Medulla oblongata (tissue), 1 donor: ENCODE measurements at regions not wholly inside any gene's neighbourhood (a gene's known extent, or its start where the extent isn't known, plus 50 kb on each side); places are given as distances from the start of the nearest gene placed in this dataset.
A peak's percentile ranks its signal among the peaks of the same experiment; 100 is the strongest.

Experiments used
- DNase-seq: peaks from one replicate; pipeline ENCODE4 v3.0.0-alpha.2; 2015; ENCODE audit errors: extremely low spot score

DNA sequence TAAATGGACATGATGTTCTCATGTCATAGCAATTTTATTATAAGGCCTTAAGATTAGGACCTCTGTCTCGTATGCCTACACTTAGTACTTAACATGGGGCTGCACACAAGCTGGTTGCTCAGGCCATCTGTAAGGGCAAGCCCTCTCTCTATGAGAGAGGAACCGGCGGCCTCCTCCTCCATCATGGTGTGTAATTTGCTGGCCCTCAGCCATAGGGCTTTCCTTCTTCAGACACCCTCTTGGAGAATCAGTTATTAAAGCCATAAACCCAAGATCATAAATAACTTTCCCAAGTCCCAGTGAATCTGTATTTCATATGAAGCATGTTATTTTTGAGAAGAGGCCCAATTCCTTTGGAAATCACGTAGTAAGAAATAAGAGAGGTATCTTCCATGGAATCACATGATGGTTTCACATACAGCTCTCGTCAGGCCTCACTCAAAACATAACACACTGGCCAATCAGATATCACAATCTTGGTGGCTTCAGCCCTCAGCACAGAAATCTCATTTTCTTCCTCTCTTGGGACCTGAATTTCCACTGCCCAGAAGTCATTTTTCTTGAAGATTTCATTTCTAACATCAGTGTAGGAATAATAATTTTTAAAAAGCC is 92.6 kb downstream of the RDH14 start:
- DNase-seq: no peak

DNA sequence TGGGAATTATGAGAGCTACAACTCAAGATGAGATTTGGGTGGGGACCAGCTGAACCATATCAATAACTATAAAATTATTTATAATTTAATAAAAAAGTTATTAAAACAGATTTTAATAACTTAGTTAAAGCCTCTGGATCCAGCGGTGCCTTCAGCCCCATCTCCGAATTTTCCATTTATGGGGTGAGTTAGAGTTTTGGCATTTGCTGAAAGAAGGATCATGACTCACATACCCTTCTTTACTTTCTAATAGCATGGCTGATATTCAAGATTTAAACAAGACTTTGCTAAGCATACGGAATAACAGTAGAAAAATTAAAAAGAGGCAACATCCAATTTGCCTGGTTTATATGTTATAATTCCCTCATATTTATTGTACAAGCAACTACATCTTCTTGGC is 94.5 kb downstream of the RDH14 start:
- DNase-seq: no peak

DNA sequence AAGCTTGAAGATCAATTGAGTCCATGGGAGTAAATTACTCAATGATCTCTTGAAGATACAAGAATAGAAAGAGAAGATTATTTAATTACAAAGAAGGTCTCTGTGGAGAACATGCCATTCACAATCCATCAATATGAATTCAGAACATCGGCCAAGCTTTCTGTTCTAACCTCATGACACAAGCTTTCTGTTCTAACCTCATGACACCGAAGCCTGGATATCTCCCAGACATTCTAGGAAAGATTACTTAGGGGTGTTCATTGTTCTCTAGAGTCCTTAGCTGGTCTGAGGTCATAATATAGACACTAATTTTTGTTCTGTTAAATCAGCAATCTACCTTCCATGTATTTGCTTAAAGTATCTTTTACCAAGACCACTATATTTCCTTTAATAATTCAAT is 95.5 kb downstream of the RDH14 start:
- DNase-seq: no peak

DNA sequence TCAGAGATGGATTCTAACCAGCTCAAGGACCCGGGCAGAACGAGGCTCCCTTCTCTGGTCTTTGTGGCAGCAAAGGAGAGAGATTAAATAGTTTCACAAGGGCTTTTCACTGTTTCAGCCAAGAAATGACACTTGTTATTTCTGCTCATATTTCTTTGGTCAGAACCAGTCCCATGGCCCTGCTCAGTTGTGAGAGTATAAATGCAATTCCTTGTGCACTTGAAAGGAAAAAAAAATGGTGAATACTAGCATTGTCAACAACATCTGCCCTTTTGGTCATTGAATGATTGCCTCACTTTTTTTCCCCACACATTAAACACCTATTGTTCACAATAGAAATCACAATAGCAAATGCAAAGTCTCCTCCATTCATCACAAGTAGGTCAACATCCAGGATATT is 104.4 kb downstream of the RDH14 start:
- DNase-seq: peak; percentile 56

DNA sequence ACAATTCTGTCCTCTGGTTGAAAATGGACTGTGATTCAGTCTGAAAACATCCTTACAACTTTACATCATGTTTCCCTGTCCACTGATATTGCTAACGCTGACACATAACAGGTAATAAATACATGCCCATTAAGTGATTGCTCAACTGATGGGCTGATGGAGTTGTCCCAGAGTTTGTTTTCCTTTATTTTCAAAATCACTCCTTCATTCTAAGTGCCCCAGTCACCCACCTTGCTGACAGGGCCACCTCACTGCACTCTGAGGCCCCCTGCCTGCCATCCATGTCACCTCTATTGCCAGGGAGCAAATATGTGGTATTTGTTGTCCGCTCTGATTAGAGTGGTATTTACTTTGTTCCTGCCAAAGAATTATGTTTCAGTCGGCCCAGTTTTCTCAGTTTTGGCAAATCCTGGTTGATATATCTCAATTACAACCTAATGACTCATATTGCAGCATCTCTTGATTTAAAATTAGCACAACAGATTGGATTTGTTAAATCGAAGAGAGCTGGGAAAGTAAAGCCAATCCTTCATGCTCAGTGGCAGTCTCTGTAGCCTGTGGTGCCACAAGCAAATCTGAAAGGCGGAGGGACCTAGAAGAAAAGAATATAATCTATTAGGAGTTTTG is 105.1 kb downstream of the RDH14 start:
- no peak for DNase-seq

DNA sequence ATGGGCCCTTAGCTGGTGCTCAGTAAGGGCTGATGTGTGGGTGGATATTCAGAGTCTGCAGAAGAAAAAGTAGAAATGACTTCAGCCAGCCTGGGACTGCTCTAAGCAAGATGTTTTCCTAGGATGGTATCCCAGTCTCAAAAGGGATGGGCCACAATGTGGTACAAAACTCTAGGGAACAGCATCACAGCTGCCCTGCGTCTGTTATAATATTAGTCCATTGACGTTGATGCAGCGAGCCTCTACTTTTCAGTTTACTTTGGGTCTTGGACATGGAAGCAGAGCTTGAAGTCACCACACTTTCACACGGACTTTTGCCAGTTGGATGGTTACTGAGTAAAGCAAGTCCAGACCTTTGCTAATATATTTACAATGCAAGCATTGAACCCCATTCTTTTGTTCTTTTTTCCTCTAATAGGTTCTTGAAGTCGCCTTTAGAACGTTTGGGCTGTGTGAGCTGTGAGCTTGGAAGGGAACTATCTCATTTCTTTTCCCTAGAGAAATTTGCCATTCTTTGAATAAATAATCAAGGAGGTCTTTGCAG is 105.7 kb downstream of the RDH14 start:
- no peak for DNase-seq

DNA sequence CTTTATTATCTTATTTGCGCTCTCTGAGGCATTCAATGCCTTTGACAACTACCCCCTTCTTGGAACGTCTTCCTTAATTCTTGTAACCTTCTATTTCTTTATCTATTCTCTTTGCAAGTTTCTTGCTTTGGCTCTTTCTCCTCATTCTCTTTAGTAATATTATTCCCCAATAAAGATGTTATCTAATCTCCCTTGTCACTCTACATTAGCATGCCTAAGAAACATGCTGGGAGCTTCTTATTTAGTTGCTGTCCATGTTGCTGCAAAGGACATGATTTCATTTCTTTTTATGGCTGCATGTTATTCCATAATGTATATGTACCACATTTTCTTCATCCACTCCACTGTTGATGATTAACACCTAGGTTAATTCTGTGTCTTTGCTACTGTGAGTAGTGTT is 113.7 kb downstream of the RDH14 start:
- DNase-seq: no peak

DNA sequence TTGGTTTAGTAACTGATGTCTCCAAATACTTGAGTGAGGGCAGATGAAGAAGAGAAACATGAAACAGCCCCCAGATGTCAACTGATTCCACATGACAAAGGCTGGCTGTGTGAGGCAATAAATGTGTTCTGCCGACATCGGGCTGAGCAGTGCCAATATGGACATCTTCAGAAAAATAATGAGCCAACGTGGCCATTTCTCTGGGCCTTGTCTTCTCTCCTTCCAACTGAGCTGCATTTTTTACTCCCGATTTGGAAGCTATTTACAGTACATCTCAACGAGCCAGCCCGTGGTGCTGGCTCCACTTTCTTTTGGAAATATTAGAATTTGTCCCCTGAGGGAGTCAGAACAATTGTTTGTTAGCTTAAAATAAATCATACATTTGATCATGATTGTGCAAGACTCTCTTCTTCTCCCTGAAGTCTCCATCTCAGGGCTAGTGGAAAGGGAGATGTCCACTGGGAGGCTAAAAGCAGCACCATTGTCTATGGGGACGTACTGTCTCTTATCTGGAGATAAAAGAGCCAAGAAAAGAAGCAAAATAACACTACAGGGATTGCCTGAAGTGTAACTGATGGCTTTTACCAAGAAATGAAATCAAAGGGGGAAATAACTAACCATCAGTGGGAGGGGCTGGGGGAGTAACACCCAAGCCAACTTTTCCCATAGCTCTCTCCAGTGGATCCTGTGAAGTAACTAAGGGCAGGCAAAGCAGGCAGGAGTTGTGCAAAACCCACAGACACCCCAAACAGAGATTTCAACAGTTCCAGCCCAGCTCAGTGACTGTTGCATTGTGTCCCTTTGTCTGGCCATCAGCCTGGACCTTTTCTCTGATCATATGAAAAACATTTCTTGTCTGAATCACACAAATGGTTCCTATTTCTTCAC is 114.8 kb downstream of the RDH14 start:
- no peak for DNase-seq

DNA sequence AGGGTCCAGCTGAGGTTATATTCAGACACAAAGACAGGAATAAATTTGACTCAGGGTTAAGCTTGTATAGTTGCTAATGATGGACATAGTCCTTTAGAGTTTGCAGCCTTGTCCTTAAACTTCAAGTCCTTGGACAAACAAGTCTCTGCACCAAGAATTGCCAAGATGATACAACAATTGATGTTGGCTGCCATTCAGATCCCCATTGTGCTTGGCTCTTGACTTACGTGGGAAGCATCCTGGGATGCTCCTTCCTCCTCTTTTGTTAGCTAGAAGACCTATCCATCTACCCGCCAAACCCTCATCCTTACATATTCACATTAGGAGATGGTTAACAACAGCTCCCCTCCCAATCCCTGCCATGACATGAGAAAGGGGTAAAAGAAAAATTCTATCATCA is 115.6 kb downstream of the RDH14 start:
- DNase-seq: no peak

DNA sequence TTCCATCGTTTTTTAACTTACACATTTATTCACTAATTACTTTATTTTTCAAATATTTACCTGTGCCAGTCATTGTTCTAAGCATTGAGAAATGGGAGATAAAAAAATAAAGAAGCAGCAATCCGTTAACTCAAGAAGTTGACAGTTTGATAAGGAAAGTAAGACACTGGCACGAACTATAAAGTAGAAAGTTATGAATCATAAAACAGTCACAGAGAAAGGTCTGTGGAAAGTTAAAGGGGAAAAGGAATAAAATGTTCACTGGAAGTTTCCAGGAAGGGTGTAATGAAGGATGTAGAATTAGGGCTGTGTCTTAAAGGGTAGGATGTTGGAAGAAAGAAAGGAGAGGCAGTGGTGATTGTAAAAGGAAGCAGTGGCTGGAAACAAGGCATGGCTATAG is 118.9 kb downstream of the RDH14 start:
- DNase-seq: no peak

DNA sequence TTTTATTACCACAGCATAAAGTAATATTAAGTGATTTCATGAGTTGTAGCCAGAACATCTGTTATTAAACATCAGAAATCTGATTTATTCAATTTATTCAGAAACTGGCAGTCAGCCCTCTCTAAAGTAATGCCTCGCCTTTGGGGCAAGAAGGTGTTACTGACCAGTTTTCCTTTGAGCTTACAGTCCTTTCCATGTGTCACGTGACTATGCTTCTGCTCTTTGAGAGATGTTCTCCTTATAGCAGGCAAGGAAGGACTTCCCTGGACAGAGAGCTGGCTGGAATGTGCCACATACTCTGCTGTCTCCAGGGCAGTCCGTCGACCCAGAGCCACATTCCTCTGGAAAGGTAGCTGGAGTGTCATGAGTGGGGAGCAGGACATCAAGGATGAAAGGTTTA is 119.7 kb downstream of the RDH14 start:
- DNase-seq: no peak

DNA sequence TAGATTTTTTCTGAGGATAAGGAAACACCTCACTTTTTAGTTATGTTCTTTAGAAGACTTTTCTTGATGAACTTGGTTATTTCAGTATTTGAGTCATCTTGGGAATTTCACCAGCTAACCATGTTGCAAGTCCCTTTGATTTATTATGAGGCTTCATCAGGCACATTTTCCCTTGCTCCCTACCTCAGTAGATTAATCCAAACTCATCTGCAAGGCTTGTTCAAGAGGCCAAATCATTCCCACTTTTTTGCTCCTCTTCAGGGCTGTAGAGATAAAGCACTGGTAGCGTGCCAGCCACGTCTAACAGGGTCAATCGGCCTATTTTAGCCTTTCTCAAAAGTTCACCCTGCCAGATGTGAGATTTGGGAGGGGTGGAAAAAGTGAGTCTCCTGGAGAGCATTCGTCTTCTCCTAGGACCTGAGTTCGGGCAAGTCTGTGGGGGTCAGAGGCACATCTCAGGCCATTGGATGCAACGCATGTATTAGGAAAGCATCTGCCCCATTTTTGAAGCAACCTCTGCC is 120.3 kb downstream of the RDH14 start:
- DNase-seq: no peak

DNA sequence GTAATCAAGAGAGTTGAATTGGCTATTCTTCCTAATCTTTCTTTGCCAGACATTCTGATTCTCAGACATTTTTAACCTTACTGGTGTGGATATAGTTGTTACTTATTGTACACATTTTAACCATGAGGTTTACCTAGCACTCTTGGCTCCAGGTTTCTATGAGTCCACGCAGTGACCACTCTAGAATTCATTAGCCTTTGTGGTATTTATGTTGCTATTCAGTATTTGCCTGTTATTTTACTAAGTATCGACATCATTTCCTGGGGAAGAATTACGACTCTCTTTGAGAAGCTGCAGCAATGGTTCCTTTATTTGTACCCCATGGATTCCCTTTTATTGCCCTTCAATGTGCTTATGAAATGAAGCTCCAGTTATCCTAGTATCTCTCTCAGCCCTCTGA is 120.7 kb downstream of the RDH14 start:
- DNase-seq: no peak

DNA sequence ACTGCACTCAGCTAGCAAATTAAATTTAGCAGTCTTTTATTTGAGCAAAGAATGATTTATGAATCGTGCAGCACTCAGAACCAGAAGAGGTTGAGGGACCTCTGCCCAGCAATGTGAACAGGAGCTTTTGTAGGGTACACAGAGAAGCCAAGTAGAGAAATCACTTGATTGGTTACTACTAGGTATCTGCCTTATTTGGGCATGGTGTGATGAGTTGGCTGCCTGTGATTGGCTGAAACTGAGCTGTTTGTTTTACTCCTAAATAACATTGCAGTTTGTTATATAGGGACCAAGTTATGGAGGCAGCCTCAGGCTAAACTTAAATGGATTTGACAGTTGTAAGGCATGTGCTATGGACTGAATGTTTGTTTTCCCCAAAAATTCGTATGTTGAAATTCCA is 122.5 kb downstream of the RDH14 start:
- DNase-seq: no peak

DNA sequence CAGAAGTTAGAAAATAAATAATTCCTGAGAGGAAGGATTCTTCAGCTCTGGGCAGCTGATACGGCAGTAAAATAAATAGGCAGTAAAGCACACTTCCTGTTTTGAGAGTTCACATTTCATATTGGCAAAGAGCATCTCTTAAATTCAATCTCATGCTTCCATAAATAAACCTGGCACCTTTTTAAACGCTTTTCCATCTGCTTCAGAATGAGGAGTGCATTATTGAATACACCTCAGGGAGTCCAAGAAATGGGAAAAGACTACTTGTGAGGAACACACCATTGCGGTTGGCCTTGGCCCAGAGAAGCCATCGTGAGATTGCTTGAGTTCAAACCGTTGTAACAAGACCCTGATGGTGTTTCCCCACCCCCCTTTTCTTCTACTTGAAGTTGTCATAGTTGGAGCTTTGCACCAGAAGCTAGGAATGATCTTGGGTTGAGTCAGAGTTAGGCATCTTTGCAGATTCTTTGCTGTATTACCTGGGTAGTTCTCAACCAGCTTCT is 123.9 kb downstream of the RDH14 start:
- DNase-seq: no peak

DNA sequence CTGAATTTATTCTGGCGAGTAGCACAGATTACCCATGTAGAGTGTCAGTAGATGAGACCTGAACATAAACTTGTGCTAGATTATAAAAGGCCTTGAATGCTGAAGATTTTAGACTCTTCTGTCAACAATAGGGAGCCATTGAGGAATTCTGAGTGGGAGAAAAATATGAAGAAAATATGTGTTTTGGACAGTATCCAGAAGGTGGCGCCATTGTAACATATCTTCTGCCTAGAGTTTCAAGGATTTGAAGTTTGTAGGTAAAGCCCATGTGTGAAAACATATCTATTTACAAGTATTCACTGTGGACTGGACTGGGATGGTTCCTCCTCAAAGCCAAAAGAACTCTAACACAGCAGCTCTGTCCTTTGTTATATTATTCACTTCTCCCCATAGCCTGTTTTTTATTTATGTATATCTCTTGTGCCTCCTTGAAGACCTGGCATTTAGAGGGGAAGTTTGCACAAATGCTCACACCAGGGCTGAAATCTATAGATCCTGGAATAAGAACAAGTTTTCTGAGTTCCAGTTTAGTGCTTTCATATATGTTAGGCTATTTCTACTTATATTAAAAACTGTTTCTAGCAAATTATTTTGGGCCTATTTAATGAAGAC is 124.9 kb downstream of the RDH14 start:
- peak; percentile 75 for DNase-seq

DNA sequence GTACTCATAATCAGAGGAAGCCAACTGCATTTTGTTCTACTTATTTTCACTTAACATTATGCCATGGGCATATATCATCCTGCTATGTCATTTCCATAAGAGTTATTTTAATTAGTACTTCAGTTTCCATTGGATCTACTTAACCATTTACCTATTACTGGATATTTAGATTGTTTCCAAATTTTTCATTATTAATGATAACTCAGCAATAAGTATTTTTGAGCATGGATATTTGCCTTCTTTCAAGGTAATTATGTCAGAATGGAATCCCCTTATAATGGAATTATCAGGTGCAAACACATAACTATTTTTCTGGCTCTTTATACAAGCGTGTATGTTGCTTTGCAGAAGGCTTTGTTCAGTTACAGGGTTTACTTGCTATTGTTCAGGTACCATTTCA is 126.6 kb downstream of the RDH14 start:
- no peak for DNase-seq

DNA sequence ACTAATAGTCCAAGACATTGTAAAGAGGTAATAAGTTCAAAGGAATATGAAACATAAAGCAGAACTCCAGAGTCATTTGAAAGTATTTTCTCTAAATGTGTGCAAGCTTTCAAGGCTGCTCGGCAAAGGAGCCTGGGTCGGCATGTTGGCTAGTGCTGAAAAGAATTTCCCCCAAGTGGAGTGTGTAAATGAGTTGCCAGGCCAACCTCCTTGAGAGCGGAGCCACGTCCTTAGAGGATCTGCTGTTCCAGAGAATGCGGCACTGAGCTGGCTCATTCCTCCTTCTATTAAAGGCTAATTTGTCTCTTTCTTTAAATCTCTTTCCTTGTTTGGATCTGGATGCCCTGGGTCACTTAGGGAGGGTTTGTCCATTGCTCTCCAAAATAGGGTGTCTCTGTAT is 127.5 kb downstream of the RDH14 start:
- peak; percentile 44 for DNase-seq

DNA sequence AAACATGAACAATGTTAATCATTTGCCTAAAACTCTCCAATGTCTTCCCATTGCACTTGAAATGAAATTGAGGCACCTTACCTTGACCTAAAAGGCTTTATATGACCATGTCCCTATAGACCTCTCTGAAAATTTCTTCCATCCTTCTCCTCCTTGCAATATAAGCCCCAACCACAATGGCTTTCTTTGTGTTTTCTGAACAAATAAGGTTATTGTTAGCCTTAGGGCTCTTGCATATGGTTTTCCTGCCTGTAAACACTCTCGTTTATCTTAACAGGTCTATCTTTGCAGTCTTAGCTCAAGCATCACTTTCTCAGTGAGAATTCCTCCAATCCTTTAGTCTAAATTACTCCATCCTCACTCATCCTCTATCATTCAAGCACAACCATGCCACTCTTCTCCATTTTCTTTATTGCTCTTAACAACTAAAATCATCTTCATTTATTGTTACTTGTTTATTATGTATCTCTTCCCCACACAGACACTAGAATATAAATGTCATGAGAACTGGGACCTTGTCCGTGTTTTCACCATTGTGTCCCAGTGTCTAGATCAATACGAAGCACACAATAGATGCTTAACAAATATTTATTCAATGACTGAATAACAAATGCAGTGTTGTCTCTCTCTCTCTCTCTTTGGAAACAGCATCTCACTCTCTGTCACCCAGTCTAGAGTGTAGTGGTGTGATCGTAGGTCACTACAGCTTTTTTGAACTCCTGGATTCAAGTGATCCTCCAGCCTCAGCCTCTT is 129.3 kb downstream of the RDH14 start:
- DNase-seq: peak; percentile 59

DNA sequence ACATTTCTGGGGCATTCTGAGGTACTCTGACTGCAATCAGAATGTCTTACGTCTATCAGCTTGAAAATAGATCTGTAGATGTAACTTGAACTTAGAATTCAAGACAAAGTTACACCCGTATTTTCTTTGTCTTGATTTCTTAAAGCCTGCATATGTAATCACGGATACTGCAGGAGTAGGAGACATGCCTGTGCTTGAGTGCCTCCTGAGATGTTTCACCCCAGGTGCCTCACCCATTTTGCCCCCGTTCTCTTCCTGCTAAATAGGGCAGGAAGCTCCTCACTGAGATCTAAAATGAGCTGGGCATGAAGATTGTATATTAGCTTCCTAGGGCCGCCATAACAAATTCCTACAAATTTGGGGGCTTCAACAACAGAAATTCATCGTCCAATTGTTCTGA is 131.9 kb downstream of the RDH14 start:
- DNase-seq: no peak

DNA sequence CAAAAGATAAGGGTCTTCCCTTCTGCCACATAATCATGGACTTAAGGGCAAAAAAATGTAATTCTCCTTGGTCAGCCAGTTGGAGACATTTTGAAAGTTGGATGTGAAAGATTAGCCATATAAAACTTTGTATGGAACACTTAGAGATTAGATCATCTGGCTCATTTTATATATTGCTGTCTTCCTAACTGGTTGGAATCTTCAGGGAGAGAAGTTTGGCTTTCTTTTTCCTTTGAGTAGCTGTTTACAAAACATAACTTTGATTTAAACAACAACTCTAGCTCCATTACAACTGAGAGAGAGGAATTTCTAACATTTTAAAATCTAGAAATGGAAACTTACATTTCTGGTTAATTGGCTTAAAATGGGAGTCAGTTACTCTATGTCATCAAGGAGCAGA is 132.7 kb downstream of the RDH14 start:
- no peak for DNase-seq
